ENCODE measurements at regions not wholly inside any gene's neighbourhood (a gene's known extent, or its start where the extent isn't known, plus 50 kb on each side); places are given as distances from the start of the nearest gene placed in this dataset.
"Not testable (repeated sequence)": the region's sequence is repeated elsewhere in the genome, so short reads cannot be mapped to it uniquely, and the experiment has no call there.

- no peaks in the 10 kb centered on the region for H3K36me3 ChIP-seq (ENCODE audit: control insufficient read depth, low read depth, low read length)
Observed at GRCh38 chr4:64940698-64941097, 531.4 kb upstream of the TECRL start.

DNA sequence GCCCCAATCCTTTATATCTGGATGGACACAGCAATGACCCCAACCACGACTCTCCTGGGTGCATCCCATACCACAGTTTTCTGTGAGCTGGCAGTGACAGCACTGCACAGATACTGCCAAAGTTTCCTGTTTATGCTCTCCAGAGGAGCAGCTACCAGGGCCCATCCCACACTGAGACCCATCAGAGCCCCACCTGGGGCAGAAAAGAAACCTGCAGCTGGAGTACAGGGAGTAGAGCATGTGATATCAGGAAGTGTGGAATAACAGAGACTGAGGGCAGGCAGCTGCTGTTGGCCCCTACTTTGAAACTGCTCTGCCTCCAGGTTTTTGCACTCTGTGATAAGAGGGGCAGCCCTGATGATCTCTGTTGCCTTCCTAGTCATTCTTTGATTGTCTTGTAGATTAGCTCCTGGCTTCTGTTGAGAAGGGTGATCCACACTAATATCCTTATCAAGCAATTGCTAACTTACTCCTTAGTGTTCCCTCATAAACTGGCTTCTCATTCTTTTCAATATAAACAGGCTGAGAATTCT, 526.3 kb upstream of the TECRL start:
- no peaks in the 10 kb centered on the region for H3K9me3 ChIP-seq (ENCODE audit: control insufficient read depth, low read depth, low read length)
- H3K27me3 ChIP-seq (ENCODE audit: control insufficient read depth, insufficient read depth, low read length), result no peaks in the 10 kb centered on the region
- no peak overlapping the region for H3K27ac ChIP-seq (ENCODE audit: low read length)
- no peak overlapping the region for H3K9ac ChIP-seq (ENCODE audit: low read length)
- no peak overlapping the region for H3K4me3 ChIP-seq (ENCODE audit: low read length)
- H3K4me1 ChIP-seq (ENCODE audit: control insufficient read depth, low read depth, low read length), result no peaks in the 10 kb centered on the region
- no peaks in the 10 kb centered on the region for H3K36me3 ChIP-seq (ENCODE audit: control insufficient read depth, low read depth, low read length)

More at GRCh38 chr4:64940698-64941097, 531.4 kb upstream of the TECRL start:
- H3K4me1 ChIP-seq (ENCODE audit: control insufficient read depth, low read depth, low read length), result no peaks in the 10 kb centered on the region
- H3K4me3 ChIP-seq (ENCODE audit: low read length), result no peak overlapping the region
- H3K27ac ChIP-seq (ENCODE audit: low read length), result no peak overlapping the region
- H3K9me3 ChIP-seq (ENCODE audit: control insufficient read depth, low read depth, low read length), result no peaks in the 10 kb centered on the region
- H3K9ac ChIP-seq (ENCODE audit: low read length), result no peak overlapping the region
- no peaks in the 10 kb centered on the region for H3K27me3 ChIP-seq (ENCODE audit: control insufficient read depth, insufficient read depth, low read length)

- H3K9ac ChIP-seq (ENCODE audit: low read length), result no peak overlapping the region
- no peaks in the 10 kb centered on the region for H3K9me3 ChIP-seq (ENCODE audit: control insufficient read depth, low read depth, low read length)
- H3K27me3 ChIP-seq (ENCODE audit: control insufficient read depth, insufficient read depth, low read length), result no peaks in the 10 kb centered on the region
- H3K27ac ChIP-seq (ENCODE audit: low read length), result no peak overlapping the region
- no peaks in the 10 kb centered on the region for H3K4me1 ChIP-seq (ENCODE audit: control insufficient read depth, low read depth, low read length)
- H3K36me3 ChIP-seq (ENCODE audit: control insufficient read depth, low read depth, low read length), result no peaks in the 10 kb centered on the region
- no peak overlapping the region for H3K4me3 ChIP-seq (ENCODE audit: low read length)
Observed at GRCh38 chr4:64911846-64912245, 502.6 kb upstream of the TECRL start.

GRCh38 chr4:64903986-64904385, 494.7 kb upstream of the TECRL start:
- no peaks in the 10 kb centered on the region for H3K4me1 ChIP-seq (ENCODE audit: control insufficient read depth, low read depth, low read length)
- H3K36me3 ChIP-seq (ENCODE audit: control insufficient read depth, low read depth, low read length), result no peaks in the 10 kb centered on the region
- no peak overlapping the region for H3K27ac ChIP-seq (ENCODE audit: low read length)
- no peak overlapping the region for H3K4me3 ChIP-seq (ENCODE audit: low read length)
- H3K9me3 ChIP-seq (ENCODE audit: control insufficient read depth, low read depth, low read length), result no peaks in the 10 kb centered on the region
- no peaks in the 10 kb centered on the region for H3K27me3 ChIP-seq (ENCODE audit: control insufficient read depth, insufficient read depth, low read length)
- H3K9ac ChIP-seq (ENCODE audit: low read length), result no peak overlapping the region

GRCh38 chr4:64899563-64899962, 490.3 kb upstream of the TECRL start:
- H3K4me1 ChIP-seq (ENCODE audit: control insufficient read depth, low read depth, low read length), result peaks cover 6% of the 10 kb centered on the region
- H3K36me3 ChIP-seq (ENCODE audit: control insufficient read depth, low read depth, low read length), result no peaks in the 10 kb centered on the region
- H3K9ac ChIP-seq (ENCODE audit: low read length), result no peak overlapping the region
- no peaks in the 10 kb centered on the region for H3K9me3 ChIP-seq (ENCODE audit: control insufficient read depth, low read depth, low read length)
- H3K27me3 ChIP-seq (ENCODE audit: control insufficient read depth, insufficient read depth, low read length), result no peaks in the 10 kb centered on the region
- no peak overlapping the region for H3K27ac ChIP-seq (ENCODE audit: low read length)
- no peak overlapping the region for H3K4me3 ChIP-seq (ENCODE audit: low read length)

DNA sequence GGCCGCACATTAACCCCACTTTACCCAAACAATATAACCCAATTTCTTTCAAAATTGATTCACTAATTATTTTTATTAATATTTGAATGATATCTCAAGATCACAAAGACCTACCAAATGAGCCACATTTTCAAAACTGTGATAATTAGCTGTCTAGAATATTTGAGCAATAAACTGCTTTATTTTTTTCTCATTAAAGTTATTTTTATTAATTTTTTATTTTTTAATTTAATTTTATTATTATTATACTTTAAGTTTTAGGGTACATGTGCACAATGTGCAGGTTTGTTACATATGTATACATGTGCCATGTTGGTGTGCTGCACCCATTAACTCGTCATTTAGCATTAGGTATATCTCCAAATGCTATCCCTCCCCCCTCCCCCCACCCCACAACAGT, 489.8 kb upstream of the TECRL start:
- H3K27ac ChIP-seq (ENCODE audit: low read length); H3K27me3 ChIP-seq (ENCODE audit: control insufficient read depth, insufficient read depth, low read length); H3K4me3 ChIP-seq (ENCODE audit: low read length); H3K9me3 ChIP-seq (ENCODE audit: control insufficient read depth, low read depth, low read length); H3K9ac ChIP-seq (ENCODE audit: low read length); H3K4me1 ChIP-seq (ENCODE audit: control insufficient read depth, low read depth, low read length); H3K36me3 ChIP-seq (ENCODE audit: control insufficient read depth, low read depth, low read length): not testable (repeated sequence)

DNA sequence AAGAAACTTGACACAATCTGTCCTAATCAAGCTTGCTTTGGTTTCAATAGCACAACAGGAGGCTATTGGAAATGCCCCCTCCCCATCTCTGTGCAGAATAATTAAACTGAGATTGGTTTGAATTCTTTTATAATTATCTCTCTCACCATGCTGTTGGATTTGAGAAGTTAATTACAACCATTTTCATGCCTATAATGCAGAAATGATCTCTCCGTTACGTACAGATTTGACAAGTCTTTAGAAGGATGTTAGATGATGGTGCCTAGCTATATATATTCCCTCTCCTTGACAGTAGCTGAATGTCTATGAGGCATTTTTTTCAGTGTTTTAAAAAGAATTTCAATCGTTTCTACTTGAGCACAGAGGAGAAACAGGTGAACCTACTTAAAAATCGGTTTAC, 488.4 kb upstream of the TECRL start:
- H3K4me3 ChIP-seq (ENCODE audit: low read length), result no peak overlapping the region
- no peak overlapping the region for H3K27ac ChIP-seq (ENCODE audit: low read length)
- no peaks in the 10 kb centered on the region for H3K36me3 ChIP-seq (ENCODE audit: control insufficient read depth, low read depth, low read length)
- H3K4me1 ChIP-seq (ENCODE audit: control insufficient read depth, low read depth, low read length), result peaks cover 6% of the 10 kb centered on the region
- no peak overlapping the region for H3K9ac ChIP-seq (ENCODE audit: low read length)
- no peaks in the 10 kb centered on the region for H3K9me3 ChIP-seq (ENCODE audit: control insufficient read depth, low read depth, low read length)
- H3K27me3 ChIP-seq (ENCODE audit: control insufficient read depth, insufficient read depth, low read length), result no peaks in the 10 kb centered on the region

DNA sequence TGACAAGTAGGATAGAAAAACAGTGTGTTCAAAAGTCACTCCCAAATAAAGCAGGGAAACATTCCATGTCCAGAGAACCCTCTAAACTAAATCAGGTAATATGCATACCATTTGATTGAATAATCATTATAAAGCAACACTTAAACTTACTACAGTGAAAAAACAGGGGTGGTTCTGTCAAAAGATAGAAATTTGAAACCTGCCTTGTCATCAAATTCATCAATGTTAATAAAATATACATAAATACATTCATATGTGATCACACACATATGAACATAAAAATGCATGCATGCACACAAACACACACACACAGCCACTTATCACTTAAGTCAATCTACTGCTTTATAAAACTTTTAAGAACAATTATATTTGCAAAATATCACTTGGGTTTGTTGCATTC, 485.8 kb upstream of the TECRL start:
- Histone ChIP-seq H3K27ac (ENCODE audit: low read length) (no peak overlapping the region), H3K9ac (ENCODE audit: low read length) (no peak overlapping the region), H3K4me3 (ENCODE audit: low read length) (no peak overlapping the region), H3K4me1 (ENCODE audit: control insufficient read depth, low read depth, low read length) (peaks cover 10% of the 10 kb centered on the region), H3K36me3 (ENCODE audit: control insufficient read depth, low read depth, low read length) (no peaks in the 10 kb centered on the region), H3K9me3 (ENCODE audit: control insufficient read depth, low read depth, low read length) (no peaks in the 10 kb centered on the region), H3K27me3 (ENCODE audit: control insufficient read depth, insufficient read depth, low read length) (no peaks in the 10 kb centered on the region)

- H3K4me3 ChIP-seq (ENCODE audit: low read length), result no peak overlapping the region
- H3K9me3 ChIP-seq (ENCODE audit: control insufficient read depth, low read depth, low read length), result no peaks in the 10 kb centered on the region
- no peaks in the 10 kb centered on the region for H3K27me3 ChIP-seq (ENCODE audit: control insufficient read depth, insufficient read depth, low read length)
- H3K9ac ChIP-seq (ENCODE audit: low read length), result no peak overlapping the region
- peaks cover 16% of the 10 kb centered on the region for H3K4me1 ChIP-seq (ENCODE audit: control insufficient read depth, low read depth, low read length)
- no peak overlapping the region for H3K27ac ChIP-seq (ENCODE audit: low read length)
- H3K36me3 ChIP-seq (ENCODE audit: control insufficient read depth, low read depth, low read length), result no peaks in the 10 kb centered on the region
Observed at GRCh38 chr4:64893205-64893604, 484.0 kb upstream of the TECRL start.

DNA sequence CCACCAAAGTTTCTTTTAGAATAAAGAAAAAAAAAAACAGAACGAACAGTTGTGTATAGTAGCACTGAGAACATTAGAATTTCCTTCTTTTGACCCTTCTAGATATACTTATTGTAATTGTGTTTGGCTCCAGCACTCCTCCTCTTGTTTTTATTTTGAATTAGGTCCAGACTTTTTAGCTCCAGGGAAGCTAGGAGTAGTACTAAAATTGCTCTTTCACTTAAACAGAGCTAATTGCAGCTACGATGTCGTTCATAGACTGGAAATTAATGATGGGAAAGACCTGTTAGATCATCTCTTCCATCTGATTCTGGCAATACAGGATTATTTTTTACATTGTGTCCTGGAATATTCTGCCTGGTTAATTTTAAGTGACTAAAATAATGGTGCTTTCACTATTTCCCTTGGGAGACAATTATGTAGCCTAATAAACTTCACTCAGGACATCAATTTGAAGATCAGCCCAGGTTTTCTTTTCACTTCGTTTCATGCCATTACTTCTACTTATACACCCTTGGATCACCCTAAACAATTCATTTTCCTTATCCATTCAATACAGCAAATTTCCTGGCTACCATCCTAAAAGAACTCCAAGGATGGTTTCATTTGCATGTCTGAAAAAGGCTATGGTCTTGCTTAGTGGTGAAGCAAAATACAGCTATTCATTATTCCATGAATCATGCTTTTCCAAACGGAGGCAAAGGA, 480.8 kb upstream of the TECRL start:
- no peaks in the 10 kb centered on the region for H3K9me3 ChIP-seq (ENCODE audit: control insufficient read depth, low read depth, low read length)
- peaks cover 10% of the 10 kb centered on the region for H3K4me1 ChIP-seq (ENCODE audit: control insufficient read depth, low read depth, low read length)
- no peak overlapping the region for H3K27ac ChIP-seq (ENCODE audit: low read length)
- no peaks in the 10 kb centered on the region for H3K36me3 ChIP-seq (ENCODE audit: control insufficient read depth, low read depth, low read length)
- no peak overlapping the region for H3K9ac ChIP-seq (ENCODE audit: low read length)
- H3K4me3 ChIP-seq (ENCODE audit: low read length), result no peak overlapping the region
- H3K27me3 ChIP-seq (ENCODE audit: control insufficient read depth, insufficient read depth, low read length), result no peaks in the 10 kb centered on the region

- Histone ChIP-seq H3K4me1 (ENCODE audit: control insufficient read depth, low read depth, low read length) (no peaks in the 10 kb centered on the region), H3K27ac (ENCODE audit: low read length) (no peak overlapping the region), H3K9ac (ENCODE audit: low read length) (no peak overlapping the region), H3K9me3 (ENCODE audit: control insufficient read depth, low read depth, low read length) (no peaks in the 10 kb centered on the region), H3K4me3 (ENCODE audit: low read length) (no peak overlapping the region), H3K36me3 (ENCODE audit: control insufficient read depth, low read depth, low read length) (no peaks in the 10 kb centered on the region), H3K27me3 (ENCODE audit: control insufficient read depth, insufficient read depth, low read length) (no peaks in the 10 kb centered on the region)
Observed at GRCh38 chr4:64883087-64883807, 474.0 kb upstream of the TECRL start.

Data from iPS-18a (cell line).